HepG2 (cell line): ENCODE measurements at regions not wholly inside any gene's neighbourhood (a gene's known extent, or its start where the extent isn't known, plus 50 kb on each side); places are given as distances from the start of the nearest gene placed in this dataset.

Experiments used
- ATAC-seq: fragments of 200-7000 bp; cut with Tn5 transposase; 3 replicates; pipeline ENCODE4 v1.9.1; 2020; ENCODE audit warnings: mild to moderate bottlenecking, moderate library complexity
- BruUV-seq: library from RNA; stranded (reverse); fragments of 400-500 nt; replicated peaks from 2 replicates; lab custom pipeline; 2021; lab: Mats Ljungman, UMichigan
- CTCF ChIA-PET: fragments of 300-600 bp; formaldehyde crosslinking; extraction: SDS; loops from one replicate; lab custom pipeline; 2021; ENCODE audit warnings: low total read pairs, inconsistent platforms, low intra/inter-chr PET ratio; lab: Yijun Ruan, JAX
- POLR2A ChIA-PET: fragments of 350-600 bp; sonication (Branson Sonifier 250); formaldehyde crosslinking; loops from one replicate; lab custom pipeline; 2020; ENCODE audit warnings: antibody characterized with exemption, inconsistent platforms; lab: Yijun Ruan, JAX
- DNase-seq: peaks from one replicate; pipeline ENCODE4 v3.0.0-alpha.2; 2015; ENCODE audit warnings: low spot score
- FAIRE-seq: peaks from 3 replicates; lab custom pipeline; 2011; peaks lifted over from hg19 to GRCh38; lab: Jason Lieb, UNC
- H2AFZ ChIP-seq: one replicate; pipeline ENCODE4 v1.6.1; 2011; ENCODE audit warnings: low read length, inconsistent platforms
- H3K27ac ChIP-seq: fragments of 300-600 bp; 3 replicates; pipeline ENCODE4 v1.8.0; 2011; ENCODE audit warnings: mixed run types, mild to moderate bottlenecking, mixed read lengths, low read length, inconsistent platforms; ENCODE audit not compliant: insufficient read depth; ENCODE audit errors: extremely low read length
- H3K27me3 ChIP-seq, 2 experiments: fragments of 200-600 bp in 1 of 2; 2 replicates in 1 of 2; 3 replicates in 1 of 2; pipeline versions ENCODE4 v1.6.0 to v1.8.0; 2011; ENCODE audit warnings: low read length in 2 of 2, mild to moderate bottlenecking in 2 of 2, moderate library complexity in 2 of 2, inconsistent platforms in 1 of 2; ENCODE audit not compliant: insufficient read depth in 2 of 2, control insufficient read depth in 1 of 2
- H3K36me3 ChIP-seq, 2 experiments: fragments of 200-600 bp in 1 of 2; replicated peaks in 1 of 2; 2 replicates in 1 of 2; 3 replicates in 1 of 2; pipeline versions ENCODE4 v1.5.1 to v1.8.0; 2011; ENCODE audit warnings: low read length in 2 of 2, inconsistent platforms in 1 of 2; ENCODE audit not compliant: insufficient read depth in 2 of 2, control insufficient read depth in 1 of 2
- H3K4me1 ChIP-seq: 2 replicates; pipeline ENCODE4 v1.5.1; 2012; ENCODE audit warnings: low read length, inconsistent platforms; ENCODE audit not compliant: insufficient read depth
- H3K4me2 ChIP-seq: 2 replicates; pipeline ENCODE4 v1.6.0; 2011; ENCODE audit warnings: low read depth, low read length, inconsistent platforms
- H3K4me3 ChIP-seq, 3 experiments: fragments of 200-600 bp in 1 of 3; sonication (generic), shearing (Covaris generic) in 1 of 3; replicated peaks in 1 of 3; 2 replicates each; pipeline ENCODE4 v1.5.1; 2011 to 2016; ENCODE audit warnings: low read length in 3 of 3, inconsistent platforms in 2 of 3, low read depth in 2 of 3, mild to moderate bottlenecking in 2 of 3, control low read depth in 1 of 3, mixed read lengths in 1 of 3; ENCODE audit not compliant: insufficient read depth in 1 of 3
- H3K79me2 ChIP-seq: one replicate; pipeline ENCODE4 v1.6.1; 2011; ENCODE audit warnings: low read length, inconsistent platforms; ENCODE audit not compliant: insufficient read depth
- H3K9ac ChIP-seq: 2 replicates; pipeline ENCODE4 v1.6.0; 2011; ENCODE audit warnings: mild to moderate bottlenecking, low read depth, low read length, inconsistent platforms; ENCODE audit not compliant: insufficient read depth
- H3K9me3 ChIP-seq: 2 replicates; pipeline ENCODE4 v1.5.1; 2012; ENCODE audit warnings: mild to moderate bottlenecking, low read length
- H4K20me1 ChIP-seq: 2 replicates; pipeline ENCODE4 v1.6.0; 2011; ENCODE audit warnings: inconsistent platforms, mild to moderate bottlenecking, low read length, moderate library complexity; ENCODE audit not compliant: insufficient read depth
- EEA1 ChIP-seq: sonication (generic); formaldehyde crosslinking; IDR thresholded peaks from 2 replicates; pipeline ENCODE4 v1.5.1; 2020; ENCODE audit warnings: mild to moderate bottlenecking, missing genetic modification reagents, borderline replicate concordance
- GZF1 ChIP-seq: sonication (generic); formaldehyde crosslinking; IDR thresholded peaks from 2 replicates; pipeline ENCODE4 v1.5.1; 2020; ENCODE audit warnings: mild to moderate bottlenecking, missing genetic modification reagents
- HNF4A ChIP-seq: sonication (generic); formaldehyde crosslinking; IDR thresholded peaks from 2 replicates; pipeline ENCODE4 v1.4.0; 2020; ENCODE audit warnings: missing genetic modification reagents
- KLF6 ChIP-seq: IDR thresholded peaks from 2 replicates; pipeline ENCODE4 v1.8.0; 2016; ENCODE audit warnings: missing biosample characterization, missing genetic modification reagents
- MTF1 ChIP-seq: sonication (generic); formaldehyde crosslinking; IDR thresholded peaks from 2 replicates; pipeline ENCODE4 v1.5.0; 2020; ENCODE audit warnings: missing genetic modification reagents
- PLSCR1 ChIP-seq: sonication (generic); formaldehyde crosslinking; IDR thresholded peaks from 2 replicates; pipeline ENCODE4 v1.5.0; 2020; ENCODE audit warnings: missing genetic modification reagents, mild to moderate bottlenecking, borderline replicate concordance
- REL ChIP-seq: sonication (generic); formaldehyde crosslinking; conservative IDR thresholded peaks from 2 replicates; pipeline ENCODE4 v1.8.0; 2022; ENCODE audit warnings: mild to moderate bottlenecking, missing genetic modification reagents, moderate library complexity
- RXRB ChIP-seq: IDR thresholded peaks from 2 replicates; pipeline ENCODE4 v1.6.1; 2016; ENCODE audit warnings: borderline replicate concordance, missing genetic modification reagents, missing compliant biosample characterization
- SETDB1 ChIP-seq: sonication (generic); formaldehyde crosslinking; IDR thresholded peaks from 2 replicates; pipeline ENCODE4 v1.5.1; 2020; ENCODE audit warnings: missing genetic modification reagents, mild to moderate bottlenecking, borderline replicate concordance
- SMYD3 ChIP-seq: sonication (generic); formaldehyde crosslinking; IDR thresholded peaks from 2 replicates; pipeline ENCODE4 v1.8.1; 2023; ENCODE audit warnings: mild to moderate bottlenecking, missing genetic modification reagents
- SNAPC2 ChIP-seq: sonication (generic); formaldehyde crosslinking; IDR thresholded peaks from 2 replicates; pipeline ENCODE4 v1.8.1; 2022; ENCODE audit warnings: mild to moderate bottlenecking, missing genetic modification reagents
- ZNF10 ChIP-seq: sonication (generic); formaldehyde crosslinking; IDR thresholded peaks from 2 replicates; pipeline ENCODE4 v1.4.0; 2020; ENCODE audit warnings: mild to moderate bottlenecking, low read depth, missing genetic modification reagents, borderline replicate concordance
- ZNF234 ChIP-seq: sonication (generic); formaldehyde crosslinking; conservative IDR thresholded peaks from 2 replicates; pipeline ENCODE4 v1.5.1; 2020; ENCODE audit warnings: mild to moderate bottlenecking, missing genetic modification reagents
- ZNF263 ChIP-seq: sonication (generic); formaldehyde crosslinking; IDR thresholded peaks from 2 replicates; pipeline ENCODE4 v1.4.0; 2020; ENCODE audit warnings: missing genetic modification reagents
- ZNF317 ChIP-seq: sonication (generic); formaldehyde crosslinking; IDR thresholded peaks from 2 replicates; pipeline ENCODE4 v1.5.0; 2020; ENCODE audit warnings: mild to moderate bottlenecking, missing genetic modification reagents
- ZNF546 ChIP-seq: sonication (generic); formaldehyde crosslinking; conservative IDR thresholded peaks from 2 replicates; pipeline ENCODE4 v1.8.1; 2023; ENCODE audit warnings: mild to moderate bottlenecking, missing genetic modification reagents
- ZNF589 ChIP-seq: sonication (generic); formaldehyde crosslinking; conservative IDR thresholded peaks from 2 replicates; pipeline ENCODE4 v1.8.0; 2022; ENCODE audit warnings: mild to moderate bottlenecking, moderate library complexity, missing genetic modification reagents
- ZNF737 ChIP-seq: sonication (generic); formaldehyde crosslinking; IDR thresholded peaks from 2 replicates; pipeline ENCODE4 v1.5.0; 2020; ENCODE audit warnings: missing genetic modification reagents, mild to moderate bottlenecking, borderline replicate concordance
- ZSCAN29 ChIP-seq: sonication (generic); formaldehyde crosslinking; conservative IDR thresholded peaks from 2 replicates; pipeline ENCODE4 v1.4.0; 2020; ENCODE audit warnings: mild to moderate bottlenecking, missing genetic modification reagents
- WGBS: methylation state at CpG from one replicate; pipeline ENCODE4 v1.1.6; 2017; ENCODE audit warnings: low lambda C conversion rate; 5-methylcytosine and 5-hydroxymethylcytosine counted together
- in situ Hi-C: cut with HindIII; loops from 2 replicates; pipeline ENCODE4 v1.10.0; 2017; ENCODE audit warnings: low pct_unique_long_range_greater_than_20kb; ENCODE audit not compliant: extremely low pct_ligation_motif_present
- intact Hi-C: fragments of 100-400 bp; cut with micrococcal nuclease; formaldehyde crosslinking; loops from one replicate; pipeline ENCODE4 v1.10.0; 2022; ENCODE audit not compliant: unreplicated experiment
- TF ChIP-seq, protein P1 (sequence below): sonication (generic); formaldehyde crosslinking; IDR thresholded peaks from 2 replicates; pipeline ENCODE4 v1.4.0; 2020; ENCODE audit warnings: missing genetic modification reagents, borderline replicate concordance
- TF ChIP-seq, protein P2 (sequence below): sonication (generic); formaldehyde crosslinking; IDR thresholded peaks from 2 replicates; pipeline ENCODE4 v1.5.0; 2020; ENCODE audit warnings: missing genetic modification reagents

GRCh38 chr5:98334946-98335345 is 438.5 kb upstream of the RGMB start (continued):
- TF ChIP-seq GZF1 (CRISPR knock-in tag) (no peak), SNAPC2 (CRISPR knock-in tag) (no peak)

DNA sequence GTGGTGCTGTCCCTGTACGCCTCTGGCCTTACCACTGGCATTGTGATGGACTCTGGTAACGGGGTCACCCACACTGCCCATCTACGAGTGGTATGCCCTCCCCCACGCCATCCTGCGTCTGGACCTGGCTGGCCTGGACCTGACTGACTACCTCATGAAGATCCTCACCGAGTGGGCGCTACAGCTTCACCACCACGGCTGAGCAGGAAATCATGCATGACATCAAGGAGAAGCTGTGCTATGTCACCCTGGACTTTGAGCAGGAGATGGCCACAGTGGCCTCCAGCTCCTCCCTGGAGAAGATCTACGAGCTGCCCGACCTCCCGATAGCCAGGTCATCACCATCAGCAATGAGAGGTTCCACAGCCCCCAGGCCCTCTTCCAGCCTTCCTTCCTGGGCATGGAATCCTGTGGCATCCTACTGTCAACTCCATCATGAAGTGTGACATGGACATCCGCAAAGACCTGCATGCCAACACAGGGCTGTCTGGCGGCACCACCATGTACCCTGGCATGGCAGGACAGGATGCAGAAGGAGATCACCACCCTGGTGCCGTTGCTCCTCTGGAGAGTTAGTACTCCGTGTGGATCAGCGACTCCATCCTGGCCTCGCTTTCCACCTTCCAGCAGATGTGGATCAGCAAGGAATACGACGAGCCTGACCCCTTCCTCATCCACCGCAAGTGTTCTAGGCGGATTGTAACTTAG is 434.2 kb upstream of the RGMB start:
- intact Hi-C loops: no loop called here
- Histone ChIP-seq H2AFZ (peak overlapping the region; percentile 16), H3K4me3 (no peak overlapping the region), H3K27me3 (no peaks in the 10 kb centered on the region), H3K79me2 (no peaks in the 10 kb centered on the region), H3K27ac (no peak overlapping the region), H3K36me3 (no peaks in the 10 kb centered on the region), H3K4me1 (no peaks in the 10 kb centered on the region), H4K20me1 (no peaks in the 10 kb centered on the region), H3K4me2 (no peak overlapping the region), H3K9me3 (no peaks in the 10 kb centered on the region), H3K9ac (no peak overlapping the region)
- no TSS peak for BruUV-seq
- DNase-seq: no peak
- ChIA-PET CTCF (no interaction called here), POLR2A (no interaction called here)
- FAIRE-seq: no peak
- in situ Hi-C loops: no loop called here
- no peak for ATAC-seq
- 45% methylated on average over 15 of the region's 21 CpGs for WGBS
- no peak for TF ChIP-seq RXRB (CRISPR knock-in tag)
- no peak for TF ChIP-seq HNF4A (CRISPR knock-in tag)
- TF ChIP-seq ZNF263 (CRISPR knock-in tag): no peak
- TF ChIP-seq PLSCR1 (CRISPR knock-in tag): no peak
- no peak for TF ChIP-seq ZNF737
- TF ChIP-seq ZNF317 (CRISPR knock-in tag): no peak
- no peak for TF ChIP-seq SETDB1 (CRISPR knock-in tag)
- TF ChIP-seq KLF6: no peak
- no peak for TF ChIP-seq SMYD3 (CRISPR knock-in tag)
- no peak for TF ChIP-seq ZNF546
- TF ChIP-seq MTF1: no peak
- TF ChIP-seq EEA1 (CRISPR knock-in tag): no peak
- TF ChIP-seq, protein P1, sequence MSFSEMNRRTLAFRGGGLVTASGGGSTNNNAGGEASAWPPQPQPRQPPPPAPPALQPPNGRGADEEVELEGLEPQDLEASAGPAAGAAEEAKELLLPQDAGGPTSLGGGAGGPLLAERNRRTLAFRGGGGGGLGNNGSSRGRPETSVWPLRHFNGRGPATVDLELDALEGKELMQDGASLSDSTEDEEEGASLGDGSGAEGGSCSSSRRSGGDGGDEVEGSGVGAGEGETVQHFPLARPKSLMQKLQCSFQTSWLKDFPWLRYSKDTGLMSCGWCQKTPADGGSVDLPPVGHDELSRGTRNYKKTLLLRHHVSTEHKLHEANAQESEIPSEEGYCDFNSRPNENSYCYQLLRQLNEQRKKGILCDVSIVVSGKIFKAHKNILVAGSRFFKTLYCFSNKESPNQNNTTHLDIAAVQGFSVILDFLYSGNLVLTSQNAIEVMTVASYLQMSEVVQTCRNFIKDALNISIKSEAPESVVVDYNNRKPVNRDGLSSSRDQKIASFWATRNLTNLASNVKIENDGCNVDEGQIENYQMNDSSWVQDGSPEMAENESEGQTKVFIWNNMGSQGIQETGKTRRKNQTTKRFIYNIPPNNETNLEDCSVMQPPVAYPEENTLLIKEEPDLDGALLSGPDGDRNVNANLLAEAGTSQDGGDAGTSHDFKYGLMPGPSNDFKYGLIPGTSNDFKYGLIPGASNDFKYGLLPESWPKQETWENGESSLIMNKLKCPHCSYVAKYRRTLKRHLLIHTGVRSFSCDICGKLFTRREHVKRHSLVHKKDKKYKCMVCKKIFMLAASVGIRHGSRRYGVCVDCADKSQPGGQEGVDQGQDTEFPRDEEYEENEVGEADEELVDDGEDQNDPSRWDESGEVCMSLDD (CRISPR knock-in tag): no peak
- TF ChIP-seq ZNF234 (CRISPR knock-in tag): no peak
- no peak for TF ChIP-seq ZSCAN29 (CRISPR knock-in tag)
- TF ChIP-seq ZNF10 (CRISPR knock-in tag): no peak
- no peak for TF ChIP-seq REL
- TF ChIP-seq ZNF589 (CRISPR knock-in tag): no peak
- TF ChIP-seq, protein P2, sequence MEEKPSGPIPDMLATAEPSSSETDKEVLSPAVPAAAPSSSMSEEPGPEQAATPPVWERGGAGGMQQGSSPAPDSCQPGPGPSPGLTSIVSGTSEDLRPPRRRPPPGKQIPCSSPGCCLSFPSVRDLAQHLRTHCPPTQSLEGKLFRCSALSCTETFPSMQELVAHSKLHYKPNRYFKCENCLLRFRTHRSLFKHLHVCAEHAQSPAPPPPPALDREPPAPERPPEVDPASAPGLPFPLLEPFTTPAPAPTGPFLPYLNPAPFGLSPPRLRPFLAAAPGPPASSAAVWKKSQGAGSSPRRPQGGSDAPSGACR (CRISPR knock-in tag): no peak
